OCI-LY3 (cell line): ENCODE measurements at regions not wholly inside any gene's neighbourhood (a gene's known extent, or its start where the extent isn't known, plus 50 kb on each side); places are given as distances from the start of the nearest gene placed in this dataset.

Source experiments
- EZH2phosphoT487 ChIP-seq: fragments of 200-600 bp; shearing (Covaris generic); IDR thresholded peaks from 2 replicates; pipeline ENCODE4 v1.6.1; 2018; ENCODE audit warnings: antibody characterized with exemption, mixed run types, low read depth
- TF ChIP-seq, protein P1 (sequence below): fragments of 200-600, 300-600 bp; sonication (generic); IDR thresholded peaks from 2 replicates; pipeline ENCODE4 v1.5.1; 2014; ENCODE audit warnings: antibody characterized with exemption, low read length, low read depth

- TF ChIP-seq, protein P1, sequence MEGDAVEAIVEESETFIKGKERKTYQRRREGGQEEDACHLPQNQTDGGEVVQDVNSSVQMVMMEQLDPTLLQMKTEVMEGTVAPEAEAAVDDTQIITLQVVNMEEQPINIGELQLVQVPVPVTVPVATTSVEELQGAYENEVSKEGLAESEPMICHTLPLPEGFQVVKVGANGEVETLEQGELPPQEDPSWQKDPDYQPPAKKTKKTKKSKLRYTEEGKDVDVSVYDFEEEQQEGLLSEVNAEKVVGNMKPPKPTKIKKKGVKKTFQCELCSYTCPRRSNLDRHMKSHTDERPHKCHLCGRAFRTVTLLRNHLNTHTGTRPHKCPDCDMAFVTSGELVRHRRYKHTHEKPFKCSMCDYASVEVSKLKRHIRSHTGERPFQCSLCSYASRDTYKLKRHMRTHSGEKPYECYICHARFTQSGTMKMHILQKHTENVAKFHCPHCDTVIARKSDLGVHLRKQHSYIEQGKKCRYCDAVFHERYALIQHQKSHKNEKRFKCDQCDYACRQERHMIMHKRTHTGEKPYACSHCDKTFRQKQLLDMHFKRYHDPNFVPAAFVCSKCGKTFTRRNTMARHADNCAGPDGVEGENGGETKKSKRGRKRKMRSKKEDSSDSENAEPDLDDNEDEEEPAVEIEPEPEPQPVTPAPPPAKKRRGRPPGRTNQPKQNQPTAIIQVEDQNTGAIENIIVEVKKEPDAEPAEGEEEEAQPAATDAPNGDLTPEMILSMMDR = no peak
- no peak for TF ChIP-seq EZH2phosphoT487
Observed at GRCh38 chr5:167905919-167906853, 385.3 kb upstream of the WWC1 start.
